GM21390 (cell line): ENCODE measurements at regions not wholly inside any gene's neighbourhood (a gene's known extent, or its start where the extent isn't known, plus 50 kb on each side); places are given as distances from the start of the nearest gene placed in this dataset.
"Not testable (repeated sequence)": the region's sequence is repeated elsewhere in the genome, so short reads cannot be mapped to it uniquely, and the experiment has no call there.

Experiments used
- ATAC-seq: cut with Tn5 transposase; IDR thresholded peaks from one replicate; pipeline ENCODE4 v1.9.1; 2021; ENCODE audit not compliant: unreplicated experiment

DNA sequence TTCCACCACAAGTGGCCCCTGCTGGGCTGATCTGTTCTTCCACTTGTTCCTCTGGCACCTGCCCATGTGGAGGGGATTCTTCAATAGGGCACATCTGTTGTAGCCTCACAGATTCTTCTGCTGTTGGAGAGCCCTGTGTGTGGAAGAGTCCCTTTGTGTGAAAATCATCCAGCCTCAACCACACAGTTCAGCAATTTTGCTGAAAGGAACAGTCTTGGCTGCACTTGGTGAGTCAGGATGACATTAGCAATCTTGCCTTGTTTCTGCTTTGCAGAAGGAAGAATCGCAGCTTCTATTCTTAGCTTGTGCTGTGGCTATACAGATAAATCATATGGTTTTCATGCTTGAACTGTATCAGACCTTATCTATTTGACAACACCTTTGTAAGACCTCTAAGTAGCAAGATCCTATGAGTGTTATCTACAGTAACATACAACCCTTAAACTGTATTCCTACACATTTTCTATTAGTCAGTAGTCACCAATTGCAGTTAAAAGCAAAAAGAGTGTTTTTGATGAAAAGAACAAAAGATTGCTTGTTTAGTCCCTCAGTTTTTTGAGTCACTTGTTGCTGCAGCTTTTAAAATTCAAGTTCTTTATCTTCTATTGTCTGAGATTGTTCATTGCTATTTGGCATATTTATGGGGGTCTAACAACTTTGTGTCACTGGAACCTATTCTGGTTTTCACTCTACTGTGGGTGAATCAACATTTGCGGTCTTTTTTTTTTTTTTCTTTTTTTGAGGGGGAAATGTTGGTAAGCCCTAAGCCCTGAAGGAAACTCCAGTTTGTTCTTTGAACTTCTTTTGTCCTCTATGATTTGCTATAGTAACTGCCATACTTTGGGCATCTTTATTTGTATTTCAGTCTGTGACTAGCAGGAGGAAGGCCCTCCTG lies 231.6 kb downstream of the TFAP2B start:
- no peak for ATAC-seq

GRCh38 chr6:51052716-51053115 lies 234.0 kb downstream of the TFAP2B start:
- ATAC-seq: not testable (repeated sequence)

DNA sequence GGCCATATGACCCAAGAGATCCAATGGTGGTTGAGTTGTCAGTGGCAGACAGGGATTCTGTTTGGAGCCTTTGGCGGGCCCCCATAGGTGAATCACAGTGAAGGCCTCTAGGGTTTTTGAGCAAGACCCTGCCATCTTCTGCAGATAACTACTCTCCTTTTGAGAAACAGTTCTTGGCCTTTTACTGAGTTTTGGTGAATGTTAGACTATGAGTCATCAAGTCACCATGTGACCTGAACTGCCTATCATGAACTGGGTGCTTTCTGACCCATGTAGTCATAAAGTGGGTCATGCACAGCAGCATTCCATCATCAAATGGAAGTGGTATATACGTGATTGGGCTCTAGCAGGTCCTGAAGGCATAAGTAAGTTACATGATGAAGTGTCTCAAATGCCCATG lies 236.6 kb downstream of the TFAP2B start:
- not testable (repeated sequence) for ATAC-seq

DNA sequence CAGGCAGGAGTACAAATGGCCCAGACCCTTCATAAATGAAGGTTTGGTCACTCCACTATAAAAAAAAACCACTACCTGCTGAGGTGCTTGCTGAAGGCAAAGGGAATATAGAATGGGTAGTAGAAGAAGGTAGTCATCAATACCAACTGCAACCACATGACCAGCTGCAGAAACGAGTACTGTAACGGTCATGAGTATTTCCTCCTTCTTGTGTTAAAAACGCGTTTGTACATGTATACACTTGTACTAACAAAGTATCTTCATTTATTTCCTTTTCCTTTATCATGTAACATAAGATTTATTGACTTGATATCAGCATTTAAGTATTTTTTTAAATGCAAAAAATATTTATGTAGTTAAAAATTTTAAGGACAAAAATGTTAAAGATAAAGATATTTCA lies 238.6 kb downstream of the TFAP2B start:
- ATAC-seq: no peak

GRCh38 chr6:51060262-51060762 lies 241.6 kb downstream of the TFAP2B start:
- no peak for ATAC-seq

GRCh38 chr6:51062166-51062722 lies 243.6 kb downstream of the TFAP2B start:
- no peak for ATAC-seq

- ATAC-seq: no peak
These were observed 259.3 kb downstream of the TFAP2B start for GRCh38 chr6:51077821-51078518.

- no peak for ATAC-seq
These were observed 271.7 kb downstream of the TFAP2B start for GRCh38 chr6:51090343-51090742.

- ATAC-seq: no peak
These were observed 275.2 kb downstream of the TFAP2B start for GRCh38 chr6:51093871-51094270.

DNA sequence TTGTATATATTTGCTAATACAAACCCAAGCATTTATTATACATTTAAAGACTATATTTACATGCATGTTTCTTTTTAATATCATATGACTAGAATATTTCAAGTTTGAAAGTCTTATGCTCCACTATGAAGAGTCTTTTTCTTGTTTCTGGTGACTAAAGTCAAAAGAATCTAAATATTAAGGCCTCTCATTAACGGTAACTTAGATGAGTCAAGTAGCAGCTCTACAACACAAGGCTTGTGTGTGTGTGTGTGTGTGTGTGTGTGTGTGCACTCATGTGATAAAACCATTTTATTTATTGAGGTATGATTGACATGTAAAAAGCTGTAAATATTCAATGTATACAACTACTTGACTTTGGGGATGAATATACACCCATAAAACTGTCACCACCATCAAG lies 275.6 kb downstream of the TFAP2B start:
- ATAC-seq: no peak

DNA sequence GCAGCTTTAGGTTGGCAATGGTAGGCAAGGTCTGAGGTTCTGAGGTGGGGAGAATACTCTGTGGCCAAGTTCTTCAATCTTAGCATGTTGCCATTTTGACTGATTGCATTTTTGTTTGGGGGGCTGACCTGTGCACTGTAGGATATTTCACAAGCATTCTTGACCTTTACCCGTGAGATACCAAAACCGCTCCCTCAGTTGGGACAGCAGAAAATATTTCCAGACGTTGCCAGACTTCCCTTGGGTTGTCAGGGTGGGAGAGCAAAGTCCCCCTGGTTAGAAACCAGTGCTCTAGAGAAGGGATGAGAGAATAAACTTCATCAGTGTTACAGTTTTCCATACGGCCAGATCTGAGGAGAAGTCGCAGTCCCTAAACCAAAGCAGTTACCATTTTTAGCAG lies 279.6 kb downstream of the TFAP2B start:
- ATAC-seq: no peak

DNA sequence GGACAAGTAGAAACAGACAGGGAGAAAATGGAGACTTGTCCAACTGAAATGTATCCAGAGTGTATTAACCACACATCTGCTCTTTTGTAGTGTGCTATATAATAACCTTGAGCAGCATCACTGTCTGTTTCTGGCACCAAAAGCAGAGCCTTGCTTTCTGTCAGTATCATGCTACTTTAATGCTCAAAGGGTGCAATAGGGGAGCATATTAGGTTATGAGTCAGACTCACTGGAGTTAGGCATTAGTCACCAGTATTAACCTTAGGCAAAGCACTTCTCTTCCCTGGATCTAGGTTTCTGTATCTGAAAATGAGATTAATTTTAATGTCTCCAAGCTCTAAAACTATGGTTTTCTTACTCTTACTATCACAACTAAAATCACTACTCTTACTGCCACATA lies 280.1 kb downstream of the TFAP2B start:
- ATAC-seq: no peak

DNA sequence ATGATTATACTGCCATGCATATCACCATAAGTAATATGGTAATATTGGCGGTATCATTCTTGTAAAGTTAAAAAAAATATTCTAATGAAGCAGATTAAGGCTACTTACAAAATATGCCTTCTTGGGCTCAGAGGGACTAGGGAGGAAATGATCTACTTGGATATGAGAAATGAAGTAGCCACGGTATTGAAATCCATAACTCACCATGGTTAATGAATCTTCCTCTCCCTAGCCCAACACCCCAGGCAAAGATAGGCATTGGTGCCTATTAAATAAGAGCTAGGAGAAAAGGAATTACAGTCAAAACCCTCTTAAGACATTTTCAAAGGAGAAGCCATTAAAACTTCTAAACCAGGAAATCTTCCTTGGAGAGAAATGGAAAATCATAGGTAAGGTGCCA lies 280.5 kb downstream of the TFAP2B start:
- ATAC-seq: no peak

DNA sequence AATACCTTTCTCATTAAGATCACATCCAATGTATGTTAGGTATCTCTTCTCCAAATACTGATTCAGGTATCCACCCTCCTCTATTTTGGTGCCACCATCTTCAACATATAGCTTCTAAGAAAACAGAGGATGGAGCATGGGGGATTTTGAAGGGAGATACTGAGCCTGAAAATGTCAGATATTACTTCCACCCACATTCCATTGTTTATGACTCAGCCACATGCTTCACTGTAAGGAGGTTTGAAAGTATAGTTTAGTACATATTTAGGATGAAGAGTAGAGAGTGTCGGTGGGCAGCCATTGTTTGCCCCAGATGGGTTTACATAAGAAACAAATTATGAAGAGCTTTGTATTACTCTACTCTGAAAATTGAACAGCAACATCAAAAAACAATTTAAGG lies 286.7 kb downstream of the TFAP2B start:
- no peak for ATAC-seq

GRCh38 chr6:51107769-51108203 lies 289.1 kb downstream of the TFAP2B start:
- ATAC-seq: no peak

DNA sequence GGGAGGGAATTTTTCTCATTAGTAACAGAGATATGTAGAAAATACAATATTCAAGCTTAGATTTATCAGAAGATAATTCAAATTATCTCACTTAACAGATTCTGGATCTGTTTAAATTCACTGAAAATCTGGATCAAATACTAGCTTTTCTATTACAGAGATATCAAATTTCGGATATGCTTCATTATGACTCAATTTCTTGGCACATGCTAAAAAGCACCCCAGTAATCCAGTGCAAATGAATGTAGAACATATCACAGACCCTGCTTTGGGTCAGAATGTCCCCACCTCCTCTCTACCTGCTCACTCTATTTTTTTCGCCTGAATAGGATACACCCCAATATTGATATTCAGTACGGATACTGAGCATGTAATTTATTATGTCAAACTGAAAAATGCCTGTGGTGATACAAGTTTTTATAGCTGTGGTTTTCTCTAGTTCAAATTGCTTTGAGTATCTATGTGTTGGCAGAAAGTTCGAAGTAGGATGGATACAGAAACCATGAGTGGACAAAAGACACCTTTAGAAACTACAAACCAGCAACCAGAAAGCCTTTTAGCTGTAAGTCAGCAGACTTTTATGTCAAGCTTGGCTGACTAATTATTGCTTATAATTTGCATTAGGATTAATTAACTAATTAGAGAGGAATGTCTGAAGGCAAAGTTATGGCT lies 290.0 kb downstream of the TFAP2B start:
- no peak for ATAC-seq

GRCh38 chr6:51112731-51113130 lies 294.1 kb downstream of the TFAP2B start:
- ATAC-seq: no peak

DNA sequence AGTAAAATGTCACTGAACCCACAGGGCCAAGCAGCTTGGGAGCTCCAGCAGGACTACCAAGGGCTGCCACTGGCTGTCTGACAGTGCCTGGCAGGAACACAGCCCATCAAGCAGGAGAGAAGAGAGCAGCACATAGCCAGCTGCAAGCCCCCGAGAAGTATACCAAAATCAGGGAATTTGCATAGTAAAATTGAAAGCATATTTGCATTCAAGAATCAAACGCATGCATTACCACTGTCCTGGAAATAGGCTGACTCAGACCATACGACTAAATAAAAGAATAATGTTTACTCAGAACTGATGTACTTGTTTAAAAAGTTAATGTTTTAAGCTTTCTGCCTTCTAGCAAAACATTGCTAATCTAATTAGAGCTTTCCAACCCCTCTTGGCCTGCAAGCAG lies 298.1 kb downstream of the TFAP2B start:
- ATAC-seq: no peak

DNA sequence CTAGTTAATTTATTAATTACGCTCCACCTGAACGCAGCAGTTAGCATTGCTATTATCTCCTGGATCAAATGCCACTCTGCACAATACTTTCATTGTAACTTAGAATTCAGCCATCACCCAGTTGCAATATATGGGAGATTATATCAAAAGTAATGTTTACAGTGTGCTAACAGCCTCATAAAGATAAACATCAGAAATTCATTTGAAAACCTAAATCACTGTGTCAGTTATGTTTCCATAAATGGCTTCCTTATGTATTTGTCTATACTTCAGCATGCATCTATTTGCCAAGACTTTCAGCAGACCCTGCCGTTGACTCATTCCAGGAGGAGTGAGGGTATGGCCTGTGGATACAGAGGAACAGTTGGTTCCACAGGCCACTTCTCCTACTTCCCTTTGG lies 300.1 kb downstream of the TFAP2B start:
- no peak for ATAC-seq

DNA sequence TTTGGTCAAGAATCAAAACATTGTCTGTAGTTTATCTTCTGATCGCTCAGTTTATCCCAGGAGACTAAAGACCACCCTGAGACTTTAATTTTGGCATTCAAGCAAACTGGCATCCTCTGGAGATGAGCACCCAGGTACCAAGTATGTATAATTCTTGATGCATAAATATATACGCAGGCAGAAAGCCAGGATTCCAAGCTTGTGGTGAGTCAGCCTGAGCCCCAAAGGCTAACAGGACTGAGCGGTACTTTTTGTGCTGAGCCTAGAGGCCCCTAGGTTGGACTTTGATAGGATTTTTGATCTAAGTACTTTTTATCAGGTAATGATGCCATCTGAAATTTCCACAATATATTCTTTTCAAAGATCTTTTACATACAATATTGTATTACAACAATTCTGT lies 301.3 kb downstream of the TFAP2B start:
- no peak for ATAC-seq

- not testable (repeated sequence) for ATAC-seq
These were observed 302.8 kb downstream of the TFAP2B start for GRCh38 chr6:51121380-51121976.
